Astrocyte of the hippocampus (primary cell): ENCODE measurements at regions not wholly inside any gene's neighbourhood (a gene's known extent, or its start where the extent isn't known, plus 50 kb on each side); places are given as distances from the start of the nearest gene placed in this dataset.
A peak's percentile ranks its signal among the peaks of the same experiment; 100 is the strongest.
"Not testable (repeated sequence)": the region's sequence is repeated elsewhere in the genome, so short reads cannot be mapped to it uniquely, and the experiment has no call there.

Experiments used
- DNase-seq: peaks from one replicate; pipeline ENCODE4 v3.0.0; 2011; ENCODE audit warnings: low read depth, low spot score

DNA sequence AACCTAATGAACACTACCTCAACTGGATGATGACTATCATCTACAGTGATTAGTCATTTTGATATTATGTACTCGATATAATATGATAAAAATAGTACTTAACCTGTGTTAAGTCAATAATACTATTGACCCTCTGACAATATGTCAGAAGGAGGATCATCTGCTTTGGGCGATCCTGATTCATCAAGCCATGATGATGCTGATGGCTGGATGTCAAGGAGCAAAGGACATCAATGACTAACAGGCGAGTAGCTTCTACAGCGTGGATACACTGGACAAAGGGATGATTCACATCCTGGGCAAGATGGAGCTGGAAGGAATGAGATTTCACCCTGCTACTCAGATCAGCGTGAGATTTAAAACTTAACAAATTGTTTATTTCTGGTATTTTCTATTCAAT lies 94.4 kb upstream of the SKAP2 start:
- peak; percentile 0 for DNase-seq

DNA sequence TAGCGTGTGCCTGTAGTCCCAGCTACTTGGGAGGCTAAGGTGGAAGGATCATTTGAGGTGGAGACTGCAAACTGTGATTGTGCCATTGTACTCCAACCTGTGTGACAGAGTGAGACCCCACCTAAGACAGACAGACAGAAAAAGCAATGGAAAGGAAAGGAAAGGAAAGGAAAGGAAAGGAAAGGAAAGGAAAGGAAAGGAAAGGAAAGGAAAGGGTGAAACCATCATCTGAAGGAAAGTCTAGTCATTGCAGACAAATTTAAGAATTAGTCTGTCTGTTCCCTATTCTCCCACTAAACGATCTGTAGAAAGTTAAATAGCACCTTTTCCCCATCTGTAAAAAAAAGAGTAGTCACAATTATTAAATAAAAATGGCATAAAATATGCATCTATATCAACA lies 91.1 kb upstream of the SKAP2 start:
- DNase-seq: no peak

DNA sequence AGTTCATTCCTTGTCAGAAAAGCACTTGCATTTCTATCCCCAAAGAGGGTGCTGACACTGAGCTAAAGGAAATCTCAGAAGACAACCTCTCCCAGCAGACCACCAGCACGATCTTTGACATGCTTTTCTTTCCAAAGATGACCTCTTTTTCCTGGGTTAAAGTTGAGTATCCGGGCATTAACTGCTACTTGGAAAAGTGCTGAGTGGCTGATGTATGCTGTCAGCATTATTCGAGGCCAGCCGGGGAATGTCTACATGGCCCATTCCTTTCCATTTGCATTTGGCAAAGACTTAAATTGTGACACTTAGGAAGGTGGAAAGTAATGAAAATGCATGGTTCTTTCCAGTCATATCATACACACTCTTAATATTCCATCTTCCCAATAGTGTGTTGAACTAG lies 90.6 kb upstream of the SKAP2 start:
- no peak for DNase-seq

DNA sequence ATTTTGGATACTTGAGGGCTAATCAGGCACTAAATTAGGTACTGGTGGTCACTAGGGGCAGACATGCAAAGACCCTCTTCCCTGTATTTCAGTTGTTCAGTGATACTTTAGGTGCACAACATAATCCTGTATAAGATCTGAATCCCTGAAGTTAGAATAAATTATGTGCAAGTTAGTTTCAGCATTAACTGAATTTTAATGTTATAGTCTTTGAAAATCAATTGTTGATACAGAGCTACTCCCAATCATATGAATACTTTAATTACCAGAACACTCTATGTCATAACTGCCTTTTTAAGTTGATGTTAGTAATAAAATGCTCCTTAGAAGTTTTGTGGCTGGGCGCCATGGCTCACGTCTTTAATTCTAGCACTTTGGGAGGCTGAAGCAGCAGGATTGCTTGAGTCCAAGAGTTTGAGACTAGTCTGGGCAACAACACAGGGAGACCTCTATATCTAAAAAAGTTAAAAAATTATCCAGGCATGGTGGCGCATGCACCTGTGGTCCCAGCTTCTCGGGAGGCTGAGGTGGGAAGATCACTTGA lies 87.1 kb upstream of the SKAP2 start:
- DNase-seq: no peak

DNA sequence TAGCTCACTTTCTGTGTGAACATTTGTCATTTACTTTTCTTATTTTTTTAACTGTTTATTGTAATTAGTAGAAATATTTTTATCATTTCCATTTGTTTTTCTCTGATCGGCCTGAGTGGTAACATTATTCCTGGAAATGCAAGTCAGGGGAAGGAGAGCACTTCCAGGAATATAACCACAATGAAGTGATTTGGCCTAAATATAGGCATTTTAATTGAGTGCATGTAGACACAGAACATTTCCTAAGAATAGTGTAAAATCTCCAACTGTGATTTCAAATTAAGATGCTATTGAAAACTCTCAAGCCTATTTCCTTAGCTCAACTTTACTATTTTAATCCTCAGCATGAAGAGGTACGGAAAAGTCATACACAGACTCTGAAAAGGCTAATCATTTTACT lies 86.5 kb upstream of the SKAP2 start:
- DNase-seq: no peak

DNA sequence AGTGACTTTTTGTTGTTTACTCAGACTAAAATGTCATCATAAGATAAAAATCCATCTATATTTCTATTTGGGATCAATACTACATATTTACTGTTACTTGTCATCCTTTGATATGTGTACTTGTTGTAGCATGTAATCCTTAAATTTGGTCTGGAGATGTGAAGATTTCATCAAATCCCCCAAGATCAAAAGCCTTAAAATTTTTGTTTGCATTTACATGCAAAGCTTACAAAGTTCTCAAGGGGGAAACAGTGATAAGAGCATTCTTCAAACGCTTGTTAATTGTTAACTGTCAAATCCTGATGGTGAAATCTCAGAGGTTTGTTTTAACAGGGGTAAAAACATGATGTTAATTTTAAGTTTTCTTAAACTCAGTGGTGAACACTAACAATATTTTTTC lies 84.9 kb upstream of the SKAP2 start:
- no peak for DNase-seq

DNA sequence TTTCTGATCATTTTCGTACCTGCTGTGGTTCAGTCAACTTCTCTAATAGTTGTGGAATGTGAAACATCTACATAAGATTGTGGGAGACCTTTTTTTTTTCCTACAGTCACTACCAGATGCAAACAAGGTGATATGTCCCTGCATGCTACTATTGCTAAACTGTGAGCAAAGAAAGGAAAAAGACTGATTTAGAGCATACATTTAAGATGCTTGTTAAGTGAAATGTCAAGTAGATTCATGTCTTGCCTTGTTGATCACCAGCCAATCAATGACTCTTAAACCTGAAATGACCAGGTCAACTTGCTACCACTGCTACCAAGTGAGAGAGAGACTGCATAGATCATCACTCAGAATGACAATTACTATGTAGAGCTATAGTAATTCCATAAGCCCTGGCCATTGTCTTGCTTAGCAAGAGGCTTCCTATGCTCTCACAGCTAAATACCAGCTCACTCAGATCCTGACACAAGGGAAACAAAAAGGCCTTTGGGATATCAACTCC lies 84.3 kb upstream of the SKAP2 start:
- no peak for DNase-seq

DNA sequence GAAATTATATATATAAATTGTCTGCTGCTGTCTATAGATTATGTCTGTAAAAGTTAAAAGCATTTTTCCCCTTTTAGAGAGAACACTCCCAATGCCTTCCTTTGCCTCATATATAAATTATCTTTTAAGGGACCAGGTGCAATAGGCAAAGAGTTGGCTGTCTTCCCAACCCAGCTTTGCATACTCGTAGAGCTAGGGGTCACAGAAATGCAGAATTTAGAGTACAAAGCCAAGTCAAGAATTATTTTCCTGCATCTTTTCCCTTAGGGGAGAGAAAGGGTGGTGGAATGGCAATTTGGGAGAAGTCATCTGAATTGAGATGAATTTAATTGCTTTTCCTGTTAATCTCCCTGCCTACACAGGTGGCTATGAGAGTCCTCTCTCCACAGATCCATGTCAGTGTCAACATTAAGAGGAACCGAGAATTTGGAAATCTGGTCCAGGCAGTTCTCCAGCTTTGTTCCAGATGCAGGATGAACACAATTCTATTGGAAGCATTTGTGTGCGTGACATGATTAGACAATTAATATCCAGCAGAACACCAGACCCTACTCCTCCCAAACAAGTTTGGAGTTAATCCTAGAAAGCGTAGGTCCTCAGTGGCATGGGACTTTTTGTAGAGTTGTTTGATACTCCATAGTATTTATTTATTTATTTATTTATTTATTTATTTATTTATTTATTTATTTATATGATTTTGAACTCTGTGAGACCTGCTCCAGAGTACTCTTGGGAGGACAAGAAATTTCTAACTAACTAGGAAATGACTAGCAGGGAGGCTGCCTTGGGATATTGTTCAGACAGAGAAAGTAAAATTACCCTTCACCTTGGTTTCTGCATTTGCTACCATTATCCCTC lies 80.3 kb upstream of the SKAP2 start:
- no peak for DNase-seq

DNA sequence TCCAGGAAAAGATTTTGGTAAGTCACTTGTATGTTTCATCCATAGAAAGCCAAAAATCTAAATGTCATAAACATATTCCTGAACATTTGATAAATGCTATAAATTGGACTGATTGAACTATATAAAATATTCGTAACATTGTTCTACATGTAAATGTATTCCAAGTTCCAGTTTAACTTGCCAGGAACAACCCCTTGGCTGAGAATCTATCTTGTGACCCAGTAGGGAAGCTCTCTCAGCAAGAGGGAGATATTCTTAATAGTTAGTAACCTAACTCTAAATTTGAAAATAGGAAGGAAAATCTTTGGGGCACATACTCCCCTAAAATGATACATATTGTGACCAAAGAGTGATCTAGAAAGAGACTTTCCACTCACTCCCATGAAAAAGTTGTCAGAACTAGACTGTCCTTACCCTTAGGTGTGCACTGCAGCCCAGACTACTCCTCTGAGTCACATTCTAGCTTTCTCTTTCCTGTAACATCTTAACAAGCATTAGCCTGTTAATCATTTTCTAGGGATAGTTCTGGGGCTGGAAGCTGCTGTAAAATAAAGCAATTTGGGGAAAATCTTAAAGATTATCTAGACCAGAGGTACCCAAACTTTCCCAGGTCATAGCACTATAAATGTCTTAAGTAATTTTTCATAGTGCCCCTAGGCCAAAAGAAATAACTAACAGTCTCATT lies 73.7 kb upstream of the SKAP2 start:
- no peak for DNase-seq

DNA sequence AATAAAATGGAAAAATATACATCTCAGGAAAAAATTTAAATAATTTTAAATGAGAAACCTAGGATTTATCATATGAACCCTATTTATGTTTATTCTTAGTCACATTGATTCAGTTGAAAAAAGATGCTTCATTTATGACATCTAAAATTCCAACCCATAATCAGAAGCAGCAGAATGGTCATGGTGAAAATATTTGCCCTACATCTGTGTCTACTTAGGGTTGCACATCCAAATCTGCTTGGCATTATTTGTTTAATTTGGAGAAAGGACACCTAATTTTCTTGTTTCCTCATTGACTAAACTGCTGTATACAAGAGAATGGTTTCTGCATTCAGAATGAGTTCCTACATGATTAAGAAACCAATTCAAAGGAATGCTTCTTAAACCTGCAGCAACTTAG lies 72.9 kb upstream of the SKAP2 start:
- DNase-seq: no peak

DNA sequence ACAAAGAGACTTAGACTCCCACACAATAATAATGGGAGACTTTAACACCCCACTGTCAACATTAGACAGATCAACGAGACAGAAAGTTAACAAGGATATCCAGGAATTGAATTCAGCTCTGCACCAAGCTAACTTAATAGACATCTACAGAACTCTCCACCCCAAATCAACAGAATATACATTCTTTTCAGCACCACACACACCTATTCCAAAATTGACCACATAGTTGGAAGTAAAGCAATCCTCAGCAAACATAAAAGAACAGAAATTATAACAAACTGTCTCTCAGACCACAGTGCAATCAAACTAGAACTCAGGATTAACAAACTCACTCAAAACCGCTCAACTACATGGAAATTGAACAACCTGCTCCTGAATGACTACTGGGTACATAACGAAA lies 68.2 kb upstream of the SKAP2 start:
- not testable (repeated sequence) for DNase-seq

DNA sequence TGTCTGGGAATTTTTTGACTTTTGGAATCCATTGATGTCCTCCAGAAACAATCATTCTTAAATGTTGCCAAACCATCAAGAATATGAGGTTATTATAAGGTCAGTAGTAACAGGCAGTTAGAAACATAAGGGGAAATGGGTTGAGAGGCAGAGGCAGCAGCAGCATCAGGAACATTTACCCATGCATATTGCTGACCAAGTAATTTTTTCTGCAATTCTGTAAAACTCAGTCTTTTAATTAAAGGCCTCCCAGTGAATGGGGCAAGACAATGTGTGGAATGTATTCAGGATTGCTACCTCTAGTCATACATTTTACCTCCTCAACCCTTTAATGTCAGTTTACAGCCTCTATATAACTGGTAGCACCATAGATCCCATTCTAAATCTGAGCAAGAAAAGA lies 66.5 kb upstream of the SKAP2 start:
- DNase-seq: no peak

DNA sequence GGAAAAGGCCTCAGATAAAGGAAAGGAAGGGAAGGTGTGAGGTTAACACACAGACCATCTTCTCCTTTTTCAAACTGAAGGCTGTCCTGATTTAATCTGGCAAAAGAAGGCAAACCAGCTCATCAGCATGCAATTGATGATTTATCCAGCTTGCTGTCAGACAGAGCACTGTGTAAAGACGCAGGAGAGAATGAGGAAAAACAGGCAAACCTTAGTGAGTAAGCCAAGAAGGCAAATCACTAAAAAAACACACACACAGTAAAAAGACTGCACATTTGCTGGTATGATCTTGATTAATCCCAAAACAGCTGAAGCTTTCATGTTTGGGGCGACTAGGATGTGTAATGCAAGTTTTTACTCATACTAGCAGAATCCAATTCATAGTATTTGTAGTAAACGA lies 65.8 kb upstream of the SKAP2 start:
- DNase-seq: no peak

DNA sequence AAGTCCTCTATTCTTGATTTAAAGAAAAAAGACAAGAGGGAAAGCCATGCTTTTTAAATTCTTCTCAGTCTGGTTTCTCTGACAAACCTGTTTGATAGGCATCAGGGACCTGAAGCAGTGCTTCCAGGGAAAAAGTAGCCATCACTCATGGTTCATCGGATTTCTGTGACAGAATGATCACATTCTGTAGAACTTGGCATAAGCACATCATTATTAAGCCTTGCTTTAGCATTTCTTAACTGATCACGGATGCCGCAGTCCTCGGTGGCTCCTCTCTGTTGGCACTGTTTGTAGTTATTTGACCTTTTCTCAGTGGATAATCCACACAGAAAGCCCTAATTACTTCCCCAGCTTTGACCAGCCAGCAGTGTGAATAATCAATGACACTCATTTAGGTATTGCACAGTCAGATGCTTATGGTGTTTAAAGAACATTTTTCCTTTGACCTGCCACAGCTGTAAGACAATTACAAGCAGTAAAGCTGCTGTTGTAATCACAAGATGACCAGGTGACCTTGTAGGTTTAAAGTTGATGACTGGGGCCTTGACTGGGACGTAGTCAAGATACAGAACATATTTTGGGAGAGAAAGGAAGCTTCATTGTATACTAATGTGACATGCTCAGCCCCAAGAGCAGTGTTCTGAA lies 64.4 kb upstream of the SKAP2 start:
- no peak for DNase-seq

DNA sequence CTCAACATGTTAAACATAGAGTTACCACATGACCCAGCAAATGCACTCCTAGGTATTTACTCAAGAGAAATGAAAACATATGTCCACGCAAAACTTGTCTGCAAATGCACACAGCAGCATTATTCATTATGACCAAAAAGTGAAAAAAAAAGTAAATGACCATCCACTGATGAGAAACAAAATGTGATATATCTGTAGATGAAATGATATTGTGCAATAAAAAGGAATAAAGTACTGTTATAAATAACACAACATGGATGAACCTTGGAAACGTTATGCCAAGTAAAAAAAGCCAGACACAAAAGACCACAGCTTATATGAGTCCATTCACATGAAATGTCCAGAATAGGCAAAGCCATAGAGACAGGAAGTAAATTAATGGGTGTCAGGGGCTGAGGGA lies 61.4 kb upstream of the SKAP2 start:
- no peak for DNase-seq

DNA sequence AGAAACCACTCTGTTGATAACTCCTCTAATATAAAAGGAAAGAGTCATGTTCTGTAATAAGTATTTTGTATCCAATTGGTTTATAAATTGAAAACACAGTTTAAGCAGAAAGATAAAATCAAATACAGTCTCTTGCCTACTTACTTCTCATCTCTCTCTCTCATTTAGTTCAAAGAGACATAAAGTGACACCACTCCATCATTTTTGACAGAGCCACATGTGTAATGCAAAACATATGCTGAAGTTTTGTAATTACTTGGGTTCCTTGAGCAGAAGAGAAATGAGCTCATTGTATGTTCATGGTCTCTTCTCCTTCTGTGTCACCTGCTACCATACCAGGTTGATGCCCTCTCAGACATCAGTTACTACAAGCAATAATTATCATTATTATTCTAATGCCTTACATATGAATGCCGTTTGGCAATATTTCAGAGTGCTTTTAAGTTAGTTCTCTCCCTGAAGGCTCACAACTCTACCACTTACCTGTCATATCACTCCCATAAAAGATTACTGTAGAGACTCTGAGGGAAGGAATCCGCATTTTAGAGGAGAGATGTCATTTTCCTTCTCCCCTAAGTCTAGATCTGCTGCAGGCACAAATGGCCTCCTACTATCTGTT lies 59.9 kb upstream of the SKAP2 start:
- no peak for DNase-seq

DNA sequence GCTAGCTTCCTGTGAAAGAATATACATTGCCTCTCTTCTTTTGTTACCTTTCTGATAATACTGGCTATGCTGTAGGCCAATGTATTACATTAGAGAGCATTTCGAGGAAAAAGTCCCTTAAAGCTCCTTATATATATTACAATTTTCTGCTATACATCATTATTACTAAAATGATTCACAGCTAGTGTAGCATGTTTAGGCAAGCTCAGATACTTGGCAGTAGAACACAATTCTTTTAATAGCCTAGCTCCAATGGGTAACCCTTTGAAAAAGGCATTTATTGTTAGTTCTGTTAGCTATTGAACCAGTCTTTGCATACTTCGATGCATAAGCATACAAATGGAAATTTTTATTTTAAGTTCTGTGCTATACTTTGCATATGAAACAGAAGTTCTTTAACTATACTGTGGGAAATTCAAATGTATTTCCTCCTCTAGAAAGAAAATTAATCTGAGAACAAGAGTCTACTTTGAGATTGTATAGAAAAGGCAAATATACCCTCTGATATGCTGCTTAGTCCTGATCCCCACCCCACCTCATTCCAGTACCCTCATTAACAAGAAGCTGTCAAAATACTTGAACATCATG lies 55.6 kb upstream of the SKAP2 start:
- DNase-seq: no peak

DNA sequence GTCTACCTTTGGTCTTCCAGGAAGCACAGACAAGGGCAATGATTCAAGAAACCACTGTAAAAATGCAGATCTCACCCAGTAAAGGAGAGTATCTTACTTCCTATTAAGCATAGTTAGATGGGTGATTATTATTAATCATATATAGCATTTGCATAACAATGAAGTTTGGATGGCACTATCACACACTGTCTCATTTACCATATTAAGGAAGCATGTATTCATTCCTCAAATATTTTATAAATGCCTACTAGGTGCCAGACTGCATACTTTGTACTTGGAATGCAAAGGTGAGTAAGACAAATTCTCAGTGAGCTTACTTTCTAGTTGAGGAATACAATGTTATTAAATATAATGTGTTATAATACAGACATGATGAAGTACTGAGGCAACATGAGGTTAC lies 53.9 kb upstream of the SKAP2 start:
- DNase-seq: no peak

DNA sequence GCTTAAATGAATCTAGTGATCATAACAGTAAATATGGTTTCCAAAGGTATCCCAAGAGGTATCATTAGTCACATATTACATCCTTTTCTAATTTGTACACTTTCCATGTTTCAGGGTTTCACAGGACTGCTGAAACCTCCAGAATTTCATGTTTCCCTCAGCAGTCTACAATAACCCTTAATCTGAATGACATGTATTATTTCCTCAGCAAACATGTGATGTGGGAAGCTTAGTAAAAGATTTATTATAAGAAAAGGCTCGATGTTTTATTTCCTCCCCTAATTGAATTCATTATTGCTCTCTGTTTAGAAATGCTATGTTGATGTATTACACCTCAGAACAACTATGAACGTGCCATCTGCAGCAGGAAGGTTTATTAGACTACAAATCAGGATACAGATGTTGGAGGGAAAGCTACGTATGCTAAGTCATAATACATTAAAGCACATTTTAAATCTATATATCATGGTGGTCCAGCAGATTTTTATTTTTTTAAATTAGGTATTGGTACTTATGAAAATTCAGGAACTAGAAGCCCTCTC lies 52.5 kb upstream of the SKAP2 start:
- no peak for DNase-seq

DNA sequence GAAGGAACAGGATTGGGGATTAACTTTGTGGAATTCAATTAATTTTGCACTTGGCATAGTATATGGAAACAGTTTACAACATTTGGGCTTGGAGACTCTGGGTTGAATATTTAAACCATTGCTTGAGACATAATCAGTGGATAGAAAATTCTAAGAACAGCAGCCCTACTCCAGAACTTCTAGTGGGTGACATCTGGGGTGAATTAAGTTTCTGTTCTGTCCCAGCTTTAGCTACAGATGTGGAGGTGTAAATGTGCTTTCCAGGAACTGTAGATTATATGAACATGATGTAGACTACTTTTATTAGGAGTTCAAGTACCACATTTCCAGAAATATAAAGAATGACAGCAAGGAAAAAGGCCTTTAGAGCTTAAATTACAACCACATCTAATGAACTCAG lies 51.9 kb upstream of the SKAP2 start:
- no peak for DNase-seq
